ENCODE measurements at regions not wholly inside any gene's neighbourhood (a gene's known extent, or its start where the extent isn't known, plus 50 kb on each side); places are given as distances from the start of the nearest gene placed in this dataset.

DNA sequence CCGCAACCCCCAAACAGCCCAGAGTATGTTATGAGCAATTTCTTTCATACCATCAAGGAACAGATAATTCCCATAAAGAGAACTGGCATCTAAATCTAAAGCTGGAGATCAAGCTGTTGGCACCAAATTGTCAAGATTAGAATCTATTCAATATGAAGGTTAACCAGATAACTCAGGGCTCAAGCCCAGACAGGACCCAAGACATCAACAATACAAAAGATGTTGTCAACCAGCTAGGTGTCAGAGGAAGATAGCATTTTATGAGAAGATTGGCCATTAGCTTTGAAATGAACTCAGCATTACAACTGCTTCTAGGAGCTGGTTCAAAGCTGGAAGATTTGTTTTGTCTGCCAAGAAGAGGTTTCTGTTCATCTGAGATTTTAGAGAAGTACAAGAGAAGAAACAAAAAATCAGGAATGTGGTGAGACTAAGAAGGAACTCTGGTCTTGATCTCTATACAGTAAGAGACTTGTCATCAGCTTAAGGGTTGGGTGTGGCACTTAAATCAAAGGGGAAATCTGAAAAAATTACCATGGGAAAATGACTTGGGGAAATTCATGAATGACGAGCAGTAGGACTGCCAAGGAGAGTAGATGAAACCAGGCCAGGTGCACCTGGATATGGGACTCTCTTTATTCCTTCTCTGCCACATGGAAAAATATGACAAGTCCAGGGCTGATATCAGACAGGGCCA is 64.2 kb upstream of the COX10 start:
- no peak for DNase-seq

DNA sequence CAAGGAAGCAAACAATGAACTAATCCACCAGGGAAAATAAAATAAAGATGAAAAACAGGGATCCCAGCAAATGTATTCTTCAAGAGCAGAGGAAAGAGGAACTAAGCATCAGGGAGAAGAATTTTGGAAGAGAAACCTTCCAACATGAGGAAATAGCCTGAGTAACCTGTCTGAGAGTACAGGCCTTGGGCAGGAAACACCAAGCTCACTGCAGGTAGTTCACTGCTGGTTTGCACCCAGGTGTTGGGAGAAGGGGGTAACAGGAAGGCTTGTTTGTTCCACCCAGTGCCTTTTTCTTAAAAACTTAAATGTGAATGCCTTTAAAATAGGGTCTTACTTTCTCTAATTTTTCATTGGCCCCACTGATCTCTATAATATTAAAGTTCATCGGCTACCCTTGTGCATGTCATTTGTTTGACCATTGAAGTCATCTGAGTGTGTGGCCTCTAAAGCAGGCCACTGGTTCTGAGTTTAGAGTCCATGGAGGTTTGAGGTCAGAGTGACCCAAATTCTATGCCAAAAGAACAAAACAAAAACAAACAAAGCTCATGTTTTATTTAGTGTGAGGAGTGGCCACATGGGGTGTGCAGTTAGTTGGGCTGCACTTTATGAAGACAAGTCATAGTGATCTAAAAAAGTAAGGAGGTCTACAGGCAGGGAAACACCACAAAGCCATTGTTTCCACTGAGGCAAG is 62.9 kb upstream of the COX10 start:
- no peak for DNase-seq

DNA sequence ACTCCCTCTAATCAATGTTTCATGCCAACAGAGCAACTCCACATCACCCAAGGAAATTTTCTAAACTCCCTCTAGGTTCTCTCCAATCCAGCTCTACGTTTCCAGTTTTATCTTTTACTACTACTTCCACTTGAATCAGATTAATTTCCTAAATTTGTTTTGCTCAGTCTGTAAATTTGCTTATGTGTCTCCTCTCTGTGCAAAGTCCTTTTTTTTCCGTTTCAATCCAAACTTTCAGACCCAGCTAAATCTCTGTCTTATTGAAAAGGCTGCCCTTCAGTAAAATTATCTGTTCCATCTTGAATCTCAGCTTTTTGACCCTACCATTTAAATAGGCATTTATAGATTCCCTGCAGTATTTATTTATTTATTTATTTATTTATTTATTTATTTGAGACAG is 61.4 kb upstream of the COX10 start:
- no peak for DNase-seq

DNA sequence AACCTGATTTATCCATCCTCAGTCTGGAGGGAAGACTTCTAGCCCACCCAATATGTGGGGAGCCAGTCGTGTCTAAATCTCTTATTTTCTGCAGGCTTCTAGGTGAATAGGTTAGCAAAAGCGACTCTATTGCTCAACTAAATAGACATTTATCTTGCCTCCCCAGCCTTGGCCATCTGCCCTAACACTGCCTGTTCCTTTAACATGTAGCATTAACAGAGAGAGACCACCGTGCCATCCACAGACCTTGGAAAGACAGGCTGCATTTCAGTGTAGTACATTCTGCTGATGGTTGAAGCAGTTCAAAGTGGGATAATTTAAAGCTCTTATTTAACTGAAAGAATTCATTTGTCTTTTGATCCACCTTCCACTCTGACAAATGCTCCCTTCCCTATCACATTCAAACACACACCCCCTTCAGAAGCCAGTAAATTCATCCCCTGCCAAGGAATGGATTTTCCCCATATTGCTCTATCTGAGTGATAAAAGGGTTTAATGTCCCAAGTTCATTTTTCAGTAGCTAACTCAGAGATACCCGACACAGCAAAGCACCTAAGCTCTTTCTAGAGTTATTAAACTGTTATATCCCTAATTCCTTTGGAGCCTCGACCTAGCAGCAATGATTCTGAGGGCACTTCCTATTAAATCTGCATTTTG is 58.1 kb upstream of the COX10 start:
- DNase-seq = no peak

DNA sequence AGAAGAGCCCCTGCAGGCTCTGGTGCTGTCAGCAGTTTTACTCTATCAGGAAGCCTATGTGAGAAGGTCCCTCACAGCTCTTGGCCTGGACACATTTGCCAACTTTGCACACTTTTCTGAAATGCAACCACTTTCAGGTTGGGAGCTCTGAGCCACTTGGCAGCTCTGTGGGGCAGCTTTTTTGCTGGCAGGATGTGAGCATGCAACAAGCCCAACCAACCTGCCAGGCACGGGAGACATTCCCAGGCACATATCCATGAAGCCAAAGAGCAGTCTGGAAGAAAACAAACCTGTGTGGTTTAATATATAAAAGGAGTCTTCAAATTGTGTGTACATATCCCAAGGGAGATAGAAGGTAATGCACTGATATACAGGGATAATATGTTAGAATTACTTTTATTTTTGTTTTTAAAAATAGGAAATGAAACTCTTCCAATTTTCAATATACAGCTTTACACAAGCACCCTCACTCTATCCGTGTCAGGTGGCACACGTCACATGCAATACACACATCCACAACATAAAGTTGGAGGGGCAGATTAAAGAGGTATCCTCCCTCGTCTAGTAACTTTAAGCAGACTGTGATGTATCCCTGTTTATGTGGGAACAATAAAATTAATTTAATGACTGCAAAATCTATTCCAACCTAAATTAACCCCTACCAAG is 57.4 kb upstream of the COX10 start:
- no peak for DNase-seq

DNA sequence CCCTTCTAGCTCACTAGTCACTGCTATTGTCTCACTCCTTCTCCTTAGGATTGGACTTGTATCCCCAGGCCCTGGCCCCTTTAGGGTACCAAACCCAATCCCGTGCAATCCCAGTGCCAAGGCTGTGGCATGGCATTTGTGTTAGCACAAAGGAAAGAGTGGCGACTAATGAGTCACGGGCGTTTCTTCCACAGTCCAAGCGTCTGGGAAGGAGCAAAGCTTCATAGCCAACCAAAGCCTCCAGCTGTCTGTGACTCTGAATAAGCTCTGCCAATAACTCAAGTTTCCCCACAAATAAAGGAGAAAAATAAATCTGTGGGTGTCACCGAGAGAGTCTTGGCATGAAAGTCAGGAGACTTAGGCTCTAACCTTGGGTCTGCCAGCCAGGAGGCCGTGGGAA is 54.6 kb upstream of the COX10 start:
- no peak for DNase-seq

DNA sequence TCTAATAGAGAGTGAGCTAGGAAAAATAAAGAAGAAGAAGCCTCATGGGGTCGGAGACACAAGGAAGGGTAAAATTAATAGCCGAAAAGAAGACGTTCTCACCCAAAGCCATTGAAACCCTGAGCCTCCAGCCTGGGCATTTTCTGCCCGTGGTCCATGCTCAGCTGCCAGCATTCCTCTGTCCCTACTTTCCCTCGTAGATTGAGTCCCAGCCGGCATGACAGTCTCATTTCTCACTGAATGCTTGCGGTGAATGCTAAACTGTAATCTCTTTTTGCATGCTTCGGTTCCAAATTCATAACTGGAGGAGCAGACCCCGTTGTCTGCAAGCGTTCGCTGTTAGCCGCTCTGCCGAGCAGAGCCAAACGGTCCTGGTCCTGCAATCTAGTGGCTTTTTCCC is 54.0 kb upstream of the COX10 start:
- DNase-seq = no peak

DNA sequence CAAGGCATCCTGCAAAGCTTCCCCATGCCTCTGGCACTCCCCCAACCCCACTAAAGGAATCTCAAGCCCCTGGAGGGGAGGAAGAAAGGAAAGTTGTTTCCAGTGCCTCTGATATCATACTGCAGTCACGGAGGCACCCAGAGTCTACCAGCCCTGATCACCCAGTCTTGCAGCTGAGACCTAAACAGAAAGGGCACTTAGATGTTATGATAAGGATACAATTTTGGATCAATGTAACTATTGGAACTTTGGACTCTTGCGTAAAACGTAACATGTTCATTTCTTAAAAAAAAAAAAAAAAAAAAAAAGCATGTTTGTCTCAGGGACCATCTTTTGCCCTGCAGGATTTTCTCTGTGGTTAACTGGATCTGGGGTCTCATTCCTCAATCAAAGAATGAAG is 52.4 kb upstream of the COX10 start:
- no peak for DNase-seq

DNA sequence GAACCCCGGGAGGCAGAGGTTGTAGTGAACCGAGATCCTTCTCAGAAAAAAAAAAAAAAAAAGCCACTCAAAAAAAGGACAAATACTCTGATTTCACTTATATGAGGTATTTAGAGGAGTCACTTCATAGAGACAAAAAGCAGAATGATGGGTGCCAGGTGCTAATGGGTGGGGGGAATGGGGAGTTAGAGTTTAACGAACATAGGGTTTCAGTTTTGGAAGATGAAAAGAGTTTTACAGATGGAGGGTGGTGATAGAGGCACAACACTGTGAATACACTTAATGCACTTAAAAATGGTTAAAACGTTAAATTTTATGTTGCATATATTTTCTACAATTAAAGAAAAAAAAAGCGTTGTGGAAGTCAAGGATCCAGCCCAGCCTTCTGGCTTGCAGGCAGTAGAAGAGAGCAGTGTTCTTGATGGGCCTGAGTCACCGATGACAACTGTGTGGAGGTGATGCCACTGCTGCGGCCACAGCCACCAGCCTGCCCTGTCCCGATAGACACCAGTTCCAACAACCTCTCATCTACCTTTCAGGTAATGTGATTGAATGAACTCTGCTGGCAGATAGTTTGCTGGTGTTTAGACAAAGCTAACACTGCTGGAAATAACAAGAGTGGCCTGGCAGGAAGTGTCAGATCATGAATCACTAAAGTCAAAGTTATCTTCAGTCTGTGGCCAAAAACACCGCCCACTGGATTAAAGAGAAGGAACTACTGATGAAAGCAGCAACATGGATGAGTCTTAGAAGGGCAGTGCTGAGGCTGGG is 49.9 kb upstream of the COX10 start:
- DNase-seq = no peak

Data from CD4-positive, alpha-beta T cell treated with Interleukin-10 for 1 hour (primary cell).